ENCODE measurements at regions not wholly inside any gene's neighbourhood (a gene's known extent, or its start where the extent isn't known, plus 50 kb on each side); places are given as distances from the start of the nearest gene placed in this dataset.

DNA sequence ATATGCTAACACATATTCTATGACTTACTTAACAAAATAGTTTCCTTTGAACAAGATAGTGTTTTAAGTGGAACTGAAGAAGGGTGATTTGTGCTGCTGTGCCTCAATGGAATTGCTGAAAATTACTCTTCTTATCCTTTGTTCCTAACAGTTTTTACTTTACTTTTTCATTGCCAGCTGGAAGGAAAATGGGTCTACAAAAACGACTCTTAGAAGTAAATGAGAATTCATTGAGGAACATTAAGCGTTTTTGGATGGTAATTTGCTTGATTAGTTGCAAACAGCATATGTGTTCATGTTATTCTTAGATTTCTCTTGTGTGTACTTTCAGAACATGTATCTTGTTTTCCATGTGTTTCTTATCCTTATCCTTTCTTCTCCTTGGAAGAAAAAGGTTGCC lies 170.4 kb upstream of the VEGFC start:
- DNase-seq, result no peak
- Mint-ChIP-seq H3K27me3 (ENCODE audit: low read depth in 2 of 2) (no peaks in the 10 kb centered on the region), H3K36me3 (no peaks in the 10 kb centered on the region), H3K27ac (no peak overlapping the region), H3K9me3 (peaks cover 8 to 13% of the 10 kb centered on the region in 2 donors), H3K4me3 (no peak overlapping the region), H3K4me1 (no peaks in the 10 kb centered on the region)
- Histone ChIP-seq H3K27me3 (ENCODE audit: control insufficient read depth, insufficient read depth, low read length) (no peaks in the 10 kb centered on the region), H3K36me3 (ENCODE audit: control insufficient read depth, insufficient read depth, low read length) (no peaks in the 10 kb centered on the region), H3K4me1 (ENCODE audit: control insufficient read depth, insufficient read depth, low read length) (no peaks in the 10 kb centered on the region), H3K27ac (ENCODE audit: low read length) (no peak overlapping the region), H3K4me3 (ENCODE audit: low read length) (no peak overlapping the region), H3K9me3 (ENCODE audit: control insufficient read depth, insufficient read depth, low read length) (no peaks in the 10 kb centered on the region)
- TF ChIP-seq, protein P1, sequence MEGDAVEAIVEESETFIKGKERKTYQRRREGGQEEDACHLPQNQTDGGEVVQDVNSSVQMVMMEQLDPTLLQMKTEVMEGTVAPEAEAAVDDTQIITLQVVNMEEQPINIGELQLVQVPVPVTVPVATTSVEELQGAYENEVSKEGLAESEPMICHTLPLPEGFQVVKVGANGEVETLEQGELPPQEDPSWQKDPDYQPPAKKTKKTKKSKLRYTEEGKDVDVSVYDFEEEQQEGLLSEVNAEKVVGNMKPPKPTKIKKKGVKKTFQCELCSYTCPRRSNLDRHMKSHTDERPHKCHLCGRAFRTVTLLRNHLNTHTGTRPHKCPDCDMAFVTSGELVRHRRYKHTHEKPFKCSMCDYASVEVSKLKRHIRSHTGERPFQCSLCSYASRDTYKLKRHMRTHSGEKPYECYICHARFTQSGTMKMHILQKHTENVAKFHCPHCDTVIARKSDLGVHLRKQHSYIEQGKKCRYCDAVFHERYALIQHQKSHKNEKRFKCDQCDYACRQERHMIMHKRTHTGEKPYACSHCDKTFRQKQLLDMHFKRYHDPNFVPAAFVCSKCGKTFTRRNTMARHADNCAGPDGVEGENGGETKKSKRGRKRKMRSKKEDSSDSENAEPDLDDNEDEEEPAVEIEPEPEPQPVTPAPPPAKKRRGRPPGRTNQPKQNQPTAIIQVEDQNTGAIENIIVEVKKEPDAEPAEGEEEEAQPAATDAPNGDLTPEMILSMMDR (IDR thresholded peaks at IDR 0.05), result no peak
- intact Hi-C loops (cut with micrococcal nuclease), result no loop called here
- ATAC-seq, result no peak
- WGBS (ENCODE audit: insufficient coverage), result 32% methylated on average over 2 of the region's 2 CpGs

DNA sequence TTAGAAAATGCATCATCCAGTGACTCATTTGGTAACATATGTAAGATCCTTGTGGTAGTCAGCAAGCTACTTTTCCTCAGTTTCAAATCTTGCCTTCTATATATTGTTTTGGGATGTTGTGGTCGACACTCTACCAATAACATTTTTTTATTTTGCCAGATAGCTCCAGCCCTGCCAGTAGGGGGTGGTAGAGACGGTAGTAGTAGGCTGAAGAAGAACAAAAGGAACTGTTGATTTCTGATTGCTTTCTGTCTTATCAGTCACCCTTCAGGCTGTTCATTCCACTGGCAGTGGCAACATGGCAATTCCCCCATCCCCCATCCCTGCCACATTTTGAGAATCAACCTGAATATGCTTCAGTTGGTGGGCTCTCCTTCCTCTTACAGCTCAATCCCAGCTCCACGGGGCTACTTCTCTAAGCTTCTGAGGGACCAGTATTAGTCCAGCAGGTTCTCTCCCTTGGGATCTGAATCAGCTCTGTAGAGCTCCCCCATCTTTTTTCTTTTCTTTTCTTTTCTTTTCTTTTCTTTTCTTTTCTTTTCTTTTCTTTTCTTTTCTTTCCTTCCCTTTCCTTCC lies 171.5 kb upstream of the VEGFC start:
- intact Hi-C loops (cut with micrococcal nuclease), result no loop called here
- DNase-seq (no peak), ATAC-seq (no peak)
- Histone ChIP-seq H3K4me3 (ENCODE audit: low read length) (no peak overlapping the region), H3K4me1 (ENCODE audit: control insufficient read depth, insufficient read depth, low read length) (no peaks in the 10 kb centered on the region), H3K9me3 (ENCODE audit: control insufficient read depth, insufficient read depth, low read length) (no peaks in the 10 kb centered on the region), H3K27ac (ENCODE audit: low read length) (no peak overlapping the region), H3K36me3 (ENCODE audit: control insufficient read depth, insufficient read depth, low read length) (no peaks in the 10 kb centered on the region), H3K27me3 (ENCODE audit: control insufficient read depth, insufficient read depth, low read length) (no peaks in the 10 kb centered on the region)
- no peak overlapping the region for H3K27ac Mint-ChIP-seq
- no peaks in the 10 kb centered on the region for H3K36me3 Mint-ChIP-seq
- H3K9me3 Mint-ChIP-seq, result peaks cover 8 to 19% of the 10 kb centered on the region in 2 donors
- no peaks in the 10 kb centered on the region for H3K4me1 Mint-ChIP-seq
- 77% methylated on average over 1 of the region's 3 CpGs for WGBS (ENCODE audit: insufficient coverage)
- no peak overlapping the region for H3K4me3 Mint-ChIP-seq
- TF ChIP-seq, protein P1 (IDR thresholded peaks at IDR 0.05), result no peak
- H3K27me3 Mint-ChIP-seq (ENCODE audit: low read depth in 2 of 2), result no peaks in the 10 kb centered on the region

GRCh38 chr4:176967586-176967985 lies 174.9 kb upstream of the VEGFC start:
- Mint-ChIP-seq H3K4me3 (no peak overlapping the region), H3K9me3 (peaks cover 4 to 15% of the 10 kb centered on the region in 2 donors), H3K27me3 (ENCODE audit: low read depth in 2 of 2) (no peaks in the 10 kb centered on the region), H3K27ac (no peak overlapping the region), H3K36me3 (no peaks in the 10 kb centered on the region), H3K4me1 (no peaks in the 10 kb centered on the region)
- Histone ChIP-seq H3K27ac (ENCODE audit: low read length) (no peak overlapping the region), H3K9me3 (ENCODE audit: control insufficient read depth, insufficient read depth, low read length) (no peaks in the 10 kb centered on the region), H3K36me3 (ENCODE audit: control insufficient read depth, insufficient read depth, low read length) (no peaks in the 10 kb centered on the region), H3K4me1 (ENCODE audit: control insufficient read depth, insufficient read depth, low read length) (no peaks in the 10 kb centered on the region), H3K4me3 (ENCODE audit: low read length) (no peak overlapping the region), H3K27me3 (ENCODE audit: control insufficient read depth, insufficient read depth, low read length) (no peaks in the 10 kb centered on the region)
- no peak for ATAC-seq
- DNase-seq, result no peak
- WGBS (ENCODE audit: insufficient coverage), result 73% methylated on average over 3 of the region's 3 CpGs
- TF ChIP-seq, protein P1 (IDR thresholded peaks at IDR 0.05), result no peak
- intact Hi-C loops (cut with micrococcal nuclease), result no loop called here

- Mint-ChIP-seq H3K27ac (no peak overlapping the region), H3K27me3 (ENCODE audit: low read depth in 2 of 2) (no peaks in the 10 kb centered on the region), H3K4me3 (no peak overlapping the region), H3K36me3 (no peaks in the 10 kb centered on the region), H3K9me3 (peaks cover 5 to 15% of the 10 kb centered on the region in 2 donors), H3K4me1 (no peaks in the 10 kb centered on the region)
- ATAC-seq, result no peak
- H3K9me3 ChIP-seq (ENCODE audit: control insufficient read depth, insufficient read depth, low read length), result peaks cover 3% of the 10 kb centered on the region
- no peaks in the 10 kb centered on the region for H3K27me3 ChIP-seq (ENCODE audit: control insufficient read depth, insufficient read depth, low read length)
- H3K4me1 ChIP-seq (ENCODE audit: control insufficient read depth, insufficient read depth, low read length), result no peaks in the 10 kb centered on the region
- no peaks in the 10 kb centered on the region for H3K36me3 ChIP-seq (ENCODE audit: control insufficient read depth, insufficient read depth, low read length)
- H3K27ac ChIP-seq (ENCODE audit: low read length), result no peak overlapping the region
- DNase-seq, result no peak
- intact Hi-C loops (cut with micrococcal nuclease), result no loop called here
- WGBS (ENCODE audit: insufficient coverage), result 89% methylated on average over 1 of the region's 1 CpG
- no peak overlapping the region for H3K4me3 ChIP-seq (ENCODE audit: low read length)
- TF ChIP-seq, protein P1 (IDR thresholded peaks at IDR 0.05), result no peak
Measured at GRCh38 chr4:176968094-176968493, 175.4 kb upstream of the VEGFC start.

Data from natural killer cell (primary cell).